Neural crest cell (in vitro differentiated cells): ENCODE measurements at regions not wholly inside any gene's neighbourhood (a gene's known extent, or its start where the extent isn't known, plus 50 kb on each side); places are given as distances from the start of the nearest gene placed in this dataset.
"Not testable (repeated sequence)": the region's sequence is repeated elsewhere in the genome, so short reads cannot be mapped to it uniquely, and the experiment has no call there.

ENCODE experiments used
- DNase-seq: peaks from one replicate; pipeline ENCODE4 v3.0.0; 2021; ENCODE audit warnings: low read depth, mixed read lengths, low spot score
- H3K27ac Mint-ChIP-seq: one replicate; pipeline ENCODE4 v1.8.0; 2021; ENCODE audit warnings: mild to moderate bottlenecking, mixed read lengths; ENCODE audit not compliant: unreplicated experiment
- H3K27me3 Mint-ChIP-seq: 2 replicates; pipeline ENCODE4 v1.8.0; 2021; ENCODE audit warnings: low read depth, mild to moderate bottlenecking, mixed read lengths
- H3K36me3 Mint-ChIP-seq: 2 replicates; pipeline ENCODE4 v1.8.0; 2021; ENCODE audit warnings: low read depth, mild to moderate bottlenecking, mixed read lengths
- H3K4me1 Mint-ChIP-seq: 2 replicates; pipeline ENCODE4 v1.8.0; 2021; ENCODE audit warnings: mixed read lengths
- H3K4me3 Mint-ChIP-seq: one replicate; pipeline ENCODE4 v1.8.0; 2021; ENCODE audit warnings: mild to moderate bottlenecking, mixed read lengths
- H3K9me3 Mint-ChIP-seq: 2 replicates; pipeline ENCODE4 v1.8.0; 2021; ENCODE audit warnings: mixed read lengths
- TF ChIP-seq, protein P1 (sequence below): fragments of 200-600 bp; sonication (generic); conservative IDR thresholded peaks from 2 replicates; pipeline ENCODE4 v1.5.0; 2021; ENCODE audit warnings: antibody characterized with exemption, mild to moderate bottlenecking

DNA sequence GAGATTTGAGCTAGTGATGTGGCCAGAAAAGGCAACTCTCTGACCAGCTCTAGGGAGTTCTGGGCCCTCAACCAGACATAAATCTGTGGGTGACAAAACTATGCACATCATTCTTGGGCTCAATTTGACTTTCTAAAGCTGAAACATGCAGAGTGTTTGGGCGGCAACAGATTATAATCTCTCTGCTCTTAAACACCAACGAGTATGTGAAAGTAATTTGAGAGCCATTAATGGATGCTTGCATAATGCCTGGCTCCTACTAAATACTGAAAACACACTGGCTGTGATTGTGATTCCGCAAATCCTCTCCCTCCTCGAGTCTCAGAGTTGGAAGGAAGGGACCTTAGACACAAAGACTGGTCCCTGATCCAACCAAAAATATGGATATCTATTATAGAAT is 186.7 kb downstream of the UACA start:
- Mint-ChIP-seq H3K27ac (no peak overlapping the region), H3K4me3 (no peak overlapping the region), H3K27me3 (no peaks in the 10 kb centered on the region), H3K9me3 (peaks cover 3% of the 10 kb centered on the region), H3K36me3 (no peaks in the 10 kb centered on the region), H3K4me1 (peaks cover 7% of the 10 kb centered on the region)
- TF ChIP-seq, protein P1, sequence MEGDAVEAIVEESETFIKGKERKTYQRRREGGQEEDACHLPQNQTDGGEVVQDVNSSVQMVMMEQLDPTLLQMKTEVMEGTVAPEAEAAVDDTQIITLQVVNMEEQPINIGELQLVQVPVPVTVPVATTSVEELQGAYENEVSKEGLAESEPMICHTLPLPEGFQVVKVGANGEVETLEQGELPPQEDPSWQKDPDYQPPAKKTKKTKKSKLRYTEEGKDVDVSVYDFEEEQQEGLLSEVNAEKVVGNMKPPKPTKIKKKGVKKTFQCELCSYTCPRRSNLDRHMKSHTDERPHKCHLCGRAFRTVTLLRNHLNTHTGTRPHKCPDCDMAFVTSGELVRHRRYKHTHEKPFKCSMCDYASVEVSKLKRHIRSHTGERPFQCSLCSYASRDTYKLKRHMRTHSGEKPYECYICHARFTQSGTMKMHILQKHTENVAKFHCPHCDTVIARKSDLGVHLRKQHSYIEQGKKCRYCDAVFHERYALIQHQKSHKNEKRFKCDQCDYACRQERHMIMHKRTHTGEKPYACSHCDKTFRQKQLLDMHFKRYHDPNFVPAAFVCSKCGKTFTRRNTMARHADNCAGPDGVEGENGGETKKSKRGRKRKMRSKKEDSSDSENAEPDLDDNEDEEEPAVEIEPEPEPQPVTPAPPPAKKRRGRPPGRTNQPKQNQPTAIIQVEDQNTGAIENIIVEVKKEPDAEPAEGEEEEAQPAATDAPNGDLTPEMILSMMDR, result no peak
- no peak for DNase-seq

DNA sequence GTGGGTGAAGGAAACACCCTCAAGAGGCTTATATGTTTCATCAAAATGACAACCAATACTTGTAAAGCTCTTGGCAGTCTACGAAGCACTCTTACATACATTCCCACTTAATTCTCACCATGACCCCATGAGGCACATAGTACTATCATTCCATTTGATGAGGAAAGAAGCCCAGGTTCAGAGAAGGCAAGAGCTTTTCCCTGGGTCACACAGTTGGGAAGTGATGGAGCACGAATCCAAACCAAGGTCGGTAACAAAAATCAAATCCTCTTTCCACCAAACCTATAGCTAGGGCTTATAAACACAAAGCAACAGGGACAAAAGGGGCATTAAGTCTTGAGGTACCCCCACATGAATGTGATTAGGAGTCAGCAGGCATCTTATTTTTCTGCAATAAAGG is 187.1 kb downstream of the UACA start:
- Mint-ChIP-seq H3K27me3 (no peaks in the 10 kb centered on the region), H3K4me1 (peaks cover 7% of the 10 kb centered on the region), H3K9me3 (peaks cover 3% of the 10 kb centered on the region), H3K27ac (no peak overlapping the region), H3K4me3 (no peak overlapping the region), H3K36me3 (no peaks in the 10 kb centered on the region)
- DNase-seq, result no peak
- TF ChIP-seq, protein P1, result no peak

DNA sequence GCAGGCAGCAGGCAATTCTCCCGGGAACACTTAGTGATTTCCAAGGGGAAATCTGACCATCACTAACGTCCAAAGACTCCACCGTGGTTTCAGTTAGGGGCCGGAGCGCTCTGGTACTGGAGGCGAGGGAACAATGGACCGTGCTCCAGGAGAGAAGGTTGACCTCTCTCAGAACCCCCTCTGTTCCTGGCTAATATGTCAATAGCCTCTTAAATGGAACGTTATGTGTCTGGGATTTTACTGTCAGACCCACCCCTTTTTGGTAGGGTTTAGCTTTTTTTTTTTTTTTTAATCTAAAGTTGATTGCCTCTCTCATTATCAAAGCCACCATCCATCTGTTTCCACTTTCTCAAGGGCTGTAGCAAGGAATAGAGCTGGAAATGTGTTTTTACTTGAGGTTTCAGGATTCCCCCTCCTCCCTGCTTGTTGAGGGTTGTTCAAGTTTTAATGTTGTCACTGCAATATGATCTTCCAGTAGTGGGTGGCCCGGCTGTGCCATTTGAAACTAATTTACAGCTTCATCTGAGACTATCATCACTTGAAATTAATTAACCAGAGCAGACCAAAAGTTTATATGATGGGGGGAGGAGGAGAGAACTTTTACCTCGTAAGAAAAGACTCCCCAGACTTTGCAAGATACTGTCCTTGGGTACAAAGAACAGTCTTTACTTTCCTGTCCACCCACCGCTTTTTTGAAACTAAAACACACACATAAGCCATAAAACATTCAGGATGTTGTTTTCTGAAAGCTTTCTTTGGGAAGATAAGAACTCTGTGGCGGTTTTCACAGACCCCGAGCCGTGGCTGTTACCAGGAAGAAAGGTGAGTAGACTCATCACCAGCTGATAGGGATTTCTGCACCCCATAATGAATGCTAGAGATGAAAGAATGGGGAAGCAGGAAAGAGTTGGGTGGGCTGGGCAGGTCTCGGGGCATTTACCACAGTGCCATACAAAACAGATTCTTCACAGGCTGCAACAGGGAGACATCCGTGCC is 187.8 kb downstream of the UACA start:
- H3K36me3 Mint-ChIP-seq, result no peaks in the 10 kb centered on the region
- peak overlapping the region; percentile 10 for H3K27ac Mint-ChIP-seq
- H3K9me3 Mint-ChIP-seq, result peaks cover 3% of the 10 kb centered on the region
- no peaks in the 10 kb centered on the region for H3K27me3 Mint-ChIP-seq
- TF ChIP-seq, protein P1, result no peak
- no peak overlapping the region for H3K4me3 Mint-ChIP-seq
- no peak for DNase-seq
- peaks cover 7% of the 10 kb centered on the region for H3K4me1 Mint-ChIP-seq

DNA sequence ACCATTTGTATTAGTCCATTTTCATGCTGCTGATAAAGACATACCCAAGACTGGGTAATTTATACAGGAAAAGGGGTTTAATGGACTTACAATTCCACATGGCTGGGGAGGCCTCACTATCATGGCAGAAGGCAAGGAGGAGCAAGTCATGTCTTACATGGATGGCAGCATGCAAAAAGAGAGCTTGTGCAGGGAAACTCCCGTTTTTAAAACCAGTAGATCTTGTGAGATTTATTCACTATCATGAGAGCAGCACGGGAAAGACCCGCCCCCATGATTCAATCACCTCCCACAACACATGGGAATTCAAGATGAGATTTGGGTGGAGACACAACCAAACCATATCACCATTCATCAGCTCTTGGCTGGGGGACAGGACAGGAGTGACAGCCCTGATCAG is 189.0 kb downstream of the UACA start:
- not testable (repeated sequence) for H3K4me3 Mint-ChIP-seq, H3K27me3 Mint-ChIP-seq, DNase-seq, H3K27ac Mint-ChIP-seq, H3K4me1 Mint-ChIP-seq, H3K36me3 Mint-ChIP-seq, H3K9me3 Mint-ChIP-seq

DNA sequence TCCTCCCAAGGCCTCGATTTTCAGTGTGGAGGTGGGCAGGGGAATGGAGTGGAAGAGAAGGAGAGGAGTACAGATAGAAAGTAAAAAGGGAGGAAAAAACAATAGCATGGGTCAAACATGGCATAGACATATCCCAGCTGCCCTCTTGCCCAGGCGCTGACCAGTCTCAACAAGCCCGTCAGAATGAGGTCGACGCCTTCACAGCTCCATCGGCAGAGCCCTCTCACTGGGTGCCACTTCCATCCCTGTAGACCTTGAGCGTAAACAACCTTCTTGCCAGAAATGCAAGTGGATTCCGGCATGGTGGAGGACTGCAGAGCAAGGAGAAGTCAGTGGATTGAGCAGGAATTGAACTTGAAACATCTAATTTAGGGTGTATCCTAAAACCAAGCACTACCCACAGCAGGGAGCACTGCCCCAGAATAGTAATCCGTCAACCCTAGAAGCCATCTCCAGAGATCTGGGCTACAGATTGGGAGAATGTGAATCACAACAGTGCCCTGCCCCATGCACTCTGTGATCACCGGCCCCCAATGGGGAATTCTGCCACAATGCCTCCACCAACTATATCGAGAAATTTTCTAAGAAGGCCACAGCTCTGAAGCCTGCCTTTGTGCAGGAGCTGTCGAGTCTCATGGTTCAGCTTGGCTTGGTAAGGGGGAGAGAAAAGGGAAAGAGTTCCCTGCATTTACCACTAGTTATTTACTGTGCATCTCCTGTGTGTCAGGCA is 190.1 kb downstream of the UACA start:
- no peak for DNase-seq
- TF ChIP-seq, protein P1, result no peak
- Mint-ChIP-seq H3K27me3 (no peaks in the 10 kb centered on the region), H3K27ac (peak overlapping the region; percentile 39), H3K4me1 (no peaks in the 10 kb centered on the region), H3K36me3 (no peaks in the 10 kb centered on the region), H3K9me3 (peaks cover 3% of the 10 kb centered on the region), H3K4me3 (no peak overlapping the region)
